Tibial nerve (tissue), 4 donors: ENCODE measurements at regions not wholly inside any gene's neighbourhood (a gene's known extent, or its start where the extent isn't known, plus 50 kb on each side); places are given as distances from the start of the nearest gene placed in this dataset.

Experiments
- DNase-seq, 2 donors: peaks; one replicate each; pipeline ENCODE4 v3.0.0-alpha.2; 2019; ENCODE audit warnings: low spot score in 2 of 2
- H3K27ac ChIP-seq, 4 donors: fragments of 200-600 bp; sonication (generic) in 3 of 4; one replicate each; pipeline ENCODE4 v1.5.1; 2017 to 2019; ENCODE audit warnings: mild to moderate bottlenecking in 1 of 4
- H3K27me3 ChIP-seq, 2 donors: fragments of 200-600 bp; sonication (generic) in 1 of 2; one replicate each; pipeline versions ENCODE4 v1.5.1 to v1.6.0; 2017 to 2019
- H3K36me3 ChIP-seq, 3 donors: fragments of 200-600 bp; sonication (generic); one replicate each; pipeline ENCODE4 v1.5.1; 2018 to 2019
- H3K4me1 ChIP-seq, 4 donors: fragments of 200-600 bp; sonication (generic) in 3 of 4; one replicate each; pipeline ENCODE4 v1.5.1; 2017 to 2019
- H3K4me3 ChIP-seq, 4 donors: fragments of 200-600 bp; sonication (generic) in 3 of 4; one replicate each; pipeline ENCODE4 v1.5.1; 2017 to 2019; ENCODE audit warnings: mild to moderate bottlenecking in 1 of 4, moderate library complexity in 1 of 4
- H3K9me3 ChIP-seq, 4 donors: fragments of 200-600 bp; sonication (generic) in 3 of 4; one replicate each; pipeline ENCODE4 v1.5.1; 2017 to 2019
- CTCF ChIP-seq, 5 experiments: fragments of 200-600 bp in 3 of 5; fragments of 450-650 bp in 2 of 5; sonication (generic) in 3 of 5; IDR thresholded peaks; one replicate each; pipeline ENCODE4 v1.5.1; 2016 to 2019; ENCODE audit warnings: antibody characterized with exemption in 5 of 5, mild to moderate bottlenecking in 3 of 5, moderate library complexity in 2 of 5
- EP300 ChIP-seq, 2 donors: sonication (generic); formaldehyde crosslinking; IDR thresholded peaks; one replicate each; pipeline ENCODE4 v1.6.1; 2017; ENCODE audit warnings: antibody characterized with exemption in 2 of 2, mild to moderate bottlenecking in 1 of 2
- POLR2A ChIP-seq, 2 donors: fragments of 450-650 bp; IDR thresholded peaks; one replicate each; pipeline ENCODE4 v1.6.1; 2017; ENCODE audit warnings: antibody characterized with exemption in 2 of 2, mild to moderate bottlenecking in 2 of 2, moderate library complexity in 2 of 2
- WGBS, 2 donors: methylation state at CpG; one replicate each; pipeline ENCODE4 v1.1.5; 2018; 5-methylcytosine and 5-hydroxymethylcytosine counted together

DNA sequence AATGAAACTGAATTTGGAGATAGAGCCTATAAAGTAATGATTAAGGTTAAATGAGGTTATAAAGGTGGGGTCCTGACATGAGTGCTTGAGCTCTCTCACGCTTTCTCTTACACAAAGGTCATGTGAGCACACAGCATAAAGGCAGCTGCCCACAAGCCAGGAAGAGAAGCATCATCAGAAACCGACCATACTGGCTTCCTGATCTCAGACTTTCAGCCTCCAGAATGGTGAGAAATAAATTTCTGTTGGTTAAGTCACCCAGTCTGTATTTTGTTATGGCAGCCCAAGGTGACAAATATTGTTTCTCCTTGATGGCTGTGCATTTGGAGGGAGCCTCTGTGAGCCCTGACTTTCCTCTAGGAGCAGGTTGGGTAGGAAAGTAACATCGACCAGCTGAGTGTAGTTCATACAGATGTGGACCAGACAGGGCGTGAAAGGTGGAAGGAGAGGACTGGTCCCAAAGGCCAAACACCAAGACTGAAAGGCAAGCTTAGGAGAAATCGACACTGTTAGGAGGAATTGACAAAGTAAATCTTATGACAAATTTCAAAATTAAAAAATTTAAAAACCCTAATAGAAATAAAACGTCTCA, 97.6 kb upstream of the SLC38A2 start:
- H3K27ac ChIP-seq = no peak overlapping the region
- no peak for DNase-seq
- peaks cover 0 to 29% (median 12%) of the 10 kb centered on the region in 4 donors for H3K4me1 ChIP-seq
- TF ChIP-seq CTCF (IDR thresholded peaks at IDR 0.05) (no peak), POLR2A (IDR thresholded peaks at IDR 0.05) (no peak), EP300 (IDR thresholded peaks at IDR 0.05) (no peak)
- H3K9me3 ChIP-seq = no peaks in the 10 kb centered on the region
- no peaks in the 10 kb centered on the region for H3K36me3 ChIP-seq
- 71 to 86% methylated on average over 6 of the region's 6 CpGs for WGBS, 2 donors
- H3K27me3 ChIP-seq = no peaks in the 10 kb centered on the region
- no peak overlapping the region for H3K4me3 ChIP-seq

DNA sequence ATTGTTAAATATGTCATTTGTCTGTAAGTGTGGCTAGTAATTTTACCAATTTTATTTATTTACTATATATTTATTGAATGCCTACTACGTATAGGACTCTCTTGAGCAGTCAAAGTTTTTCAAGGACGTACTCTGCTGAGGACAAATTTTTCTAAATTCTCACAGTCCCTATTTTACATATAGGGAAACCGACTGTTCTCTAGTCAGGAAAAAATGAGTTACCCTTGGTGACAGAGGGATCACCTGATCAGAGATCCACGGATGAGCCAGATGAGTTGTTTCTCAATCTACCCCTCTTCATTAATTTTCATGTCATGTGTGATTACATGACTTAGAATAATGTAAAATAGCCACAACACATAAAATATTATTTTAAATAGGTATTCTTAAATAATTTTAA, 96.2 kb upstream of the SLC38A2 start:
- no peak for DNase-seq
- H3K4me1 ChIP-seq = peaks cover 0 to 19% (median 4%) of the 10 kb centered on the region in 4 donors
- no peaks in the 10 kb centered on the region for H3K36me3 ChIP-seq
- H3K27me3 ChIP-seq = no peaks in the 10 kb centered on the region
- 65 to 80% methylated on average over 4 of the region's 4 CpGs for WGBS, 2 donors
- TF ChIP-seq POLR2A (IDR thresholded peaks at IDR 0.05) = no peak
- TF ChIP-seq CTCF (IDR thresholded peaks at IDR 0.05) = no peak
- no peak for TF ChIP-seq EP300 (IDR thresholded peaks at IDR 0.05)
- no peak overlapping the region for H3K27ac ChIP-seq
- H3K9me3 ChIP-seq = no peaks in the 10 kb centered on the region
- H3K4me3 ChIP-seq = no peak overlapping the region

DNA sequence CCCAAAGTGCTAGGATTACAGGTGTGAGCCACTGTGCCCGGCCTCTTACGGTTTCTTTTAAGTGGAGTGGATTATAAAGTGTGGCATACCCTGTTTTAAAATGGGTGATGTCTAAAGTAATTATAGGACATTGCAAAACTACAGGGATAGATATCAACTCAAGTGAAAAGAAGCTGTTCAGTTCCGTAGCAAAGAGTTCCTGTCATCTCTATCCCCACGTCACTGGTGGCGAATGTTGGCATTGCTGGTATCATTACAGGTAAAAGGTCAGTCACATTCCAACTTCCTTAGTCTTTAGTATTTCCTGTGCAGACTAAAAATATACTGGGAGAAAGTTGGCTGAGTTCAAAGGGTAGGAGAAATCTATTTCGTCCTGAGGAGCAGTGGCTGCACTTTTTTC, 95.6 kb upstream of the SLC38A2 start:
- peaks cover 0 to 18% (median 2%) of the 10 kb centered on the region in 4 donors for H3K4me1 ChIP-seq
- H3K4me3 ChIP-seq = no peak overlapping the region
- H3K36me3 ChIP-seq = no peaks in the 10 kb centered on the region
- H3K27me3 ChIP-seq = no peaks in the 10 kb centered on the region
- 74 to 83% methylated on average over 6 of the region's 6 CpGs for WGBS, 2 donors
- TF ChIP-seq POLR2A (IDR thresholded peaks at IDR 0.05) = no peak
- no peak for TF ChIP-seq CTCF (IDR thresholded peaks at IDR 0.05)
- TF ChIP-seq EP300 (IDR thresholded peaks at IDR 0.05) = no peak
- no peak overlapping the region for H3K27ac ChIP-seq
- DNase-seq = no peak
- no peaks in the 10 kb centered on the region for H3K9me3 ChIP-seq

- Histone ChIP-seq H3K4me1 (peaks cover 0 to 33% (median 10%) of the 10 kb centered on the region in 4 donors), H3K27me3 (no peaks in the 10 kb centered on the region), H3K9me3 (no peaks in the 10 kb centered on the region), H3K27ac (no peak overlapping the region), H3K36me3 (no peaks in the 10 kb centered on the region), H3K4me3 (no peak overlapping the region)
- no peak for DNase-seq
- TF ChIP-seq POLR2A (IDR thresholded peaks at IDR 0.05) (no peak), CTCF (IDR thresholded peaks at IDR 0.05) (no peak), EP300 (IDR thresholded peaks at IDR 0.05) (no peak)
Measured at GRCh38 chr12:46465307-46465706, 92.7 kb upstream of the SLC38A2 start.

DNA sequence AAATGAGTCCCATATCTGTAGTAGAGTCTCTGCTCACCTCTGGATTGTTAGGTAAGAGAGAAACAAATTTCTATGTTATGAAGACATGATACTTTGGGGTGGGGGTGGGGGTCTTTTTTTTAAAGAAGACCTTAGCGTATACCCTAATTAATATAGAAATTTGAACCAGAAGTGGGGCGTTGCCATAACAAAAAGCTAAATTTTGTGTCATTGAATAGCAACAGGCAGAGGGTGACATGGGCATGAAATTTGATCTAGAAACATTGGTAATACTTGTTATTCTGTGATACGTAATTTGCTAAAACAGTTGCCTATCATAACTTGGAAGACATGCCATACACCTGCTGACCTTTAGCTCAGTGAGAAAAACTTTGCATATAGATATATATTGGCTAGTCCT, 92.3 kb upstream of the SLC38A2 start:
- H3K4me1 ChIP-seq = peaks cover 0 to 34% (median 12%) of the 10 kb centered on the region in 4 donors
- TF ChIP-seq CTCF (IDR thresholded peaks at IDR 0.05) = no peak
- no peak for TF ChIP-seq EP300 (IDR thresholded peaks at IDR 0.05)
- no peak for TF ChIP-seq POLR2A (IDR thresholded peaks at IDR 0.05)
- DNase-seq = no peak
- 95 to 97% methylated on average over 3 of the region's 3 CpGs for WGBS, 2 donors
- no peak overlapping the region for H3K4me3 ChIP-seq
- H3K9me3 ChIP-seq = no peaks in the 10 kb centered on the region
- H3K36me3 ChIP-seq = no peaks in the 10 kb centered on the region
- H3K27ac ChIP-seq = no peak overlapping the region
- no peaks in the 10 kb centered on the region for H3K27me3 ChIP-seq
